ENCODE measurements at regions not wholly inside any gene's neighbourhood (a gene's known extent, or its start where the extent isn't known, plus 50 kb on each side); places are given as distances from the start of the nearest gene placed in this dataset.

DNA sequence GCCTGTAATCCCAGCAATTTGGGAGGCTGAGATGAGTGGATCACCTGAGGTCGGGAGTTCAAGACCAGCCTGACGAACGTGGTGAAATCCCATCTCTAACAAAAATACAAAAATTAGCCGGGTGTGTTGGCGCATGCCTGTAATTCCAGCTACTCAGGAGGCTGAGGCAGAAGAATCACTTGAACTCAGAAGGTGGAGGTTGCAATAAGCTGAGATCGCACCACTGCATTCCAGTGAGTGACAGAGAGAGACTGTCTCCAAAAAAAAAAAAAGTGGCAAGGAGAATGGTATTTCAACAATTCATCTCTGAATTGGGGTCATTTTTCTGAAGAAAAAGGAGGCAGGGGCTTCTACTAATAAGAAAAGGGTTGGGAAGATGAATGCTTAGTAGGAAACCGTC, 111.5 kb upstream of the NHSL1 start:
- DNase-seq, result no peak

DNA sequence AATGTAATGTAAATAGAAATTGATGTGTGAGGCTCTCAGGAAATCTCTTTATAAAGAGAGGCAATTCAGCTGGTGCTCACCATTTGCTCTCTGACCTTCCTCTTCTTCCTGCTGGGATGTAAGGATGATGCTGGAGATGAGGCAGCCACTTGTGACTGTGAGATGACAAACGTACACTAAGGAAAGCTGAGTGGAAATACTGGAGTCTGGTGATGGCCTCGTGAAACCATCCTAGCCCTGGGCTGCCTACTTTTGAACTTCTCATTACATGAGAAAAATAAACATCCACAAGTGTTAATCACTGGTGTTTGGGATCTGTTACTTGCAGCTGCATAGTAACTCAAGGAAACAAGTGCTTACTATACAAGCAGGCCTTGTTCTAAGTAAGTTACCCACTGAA, 114.9 kb upstream of the NHSL1 start:
- no peak for DNase-seq

DNA sequence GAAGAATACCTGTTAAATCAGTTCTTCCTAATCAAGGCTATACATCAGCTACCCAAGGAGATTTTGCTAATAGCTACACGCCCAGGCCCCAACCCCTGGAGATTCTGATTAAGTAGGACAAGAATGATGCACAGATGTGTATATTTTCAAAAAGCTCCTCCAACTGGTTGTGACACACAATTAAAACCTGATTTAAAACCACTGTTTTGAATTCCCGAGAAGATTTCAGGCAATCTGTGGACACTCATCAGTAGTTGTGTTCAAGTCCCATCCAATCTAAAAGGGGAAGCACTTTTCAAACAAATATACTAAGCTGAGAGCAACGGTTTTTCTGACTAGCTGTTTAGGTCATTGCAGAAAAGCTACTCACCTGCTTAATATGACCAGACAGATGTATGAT, 118.9 kb upstream of the NHSL1 start:
- DNase-seq, result no peak

DNA sequence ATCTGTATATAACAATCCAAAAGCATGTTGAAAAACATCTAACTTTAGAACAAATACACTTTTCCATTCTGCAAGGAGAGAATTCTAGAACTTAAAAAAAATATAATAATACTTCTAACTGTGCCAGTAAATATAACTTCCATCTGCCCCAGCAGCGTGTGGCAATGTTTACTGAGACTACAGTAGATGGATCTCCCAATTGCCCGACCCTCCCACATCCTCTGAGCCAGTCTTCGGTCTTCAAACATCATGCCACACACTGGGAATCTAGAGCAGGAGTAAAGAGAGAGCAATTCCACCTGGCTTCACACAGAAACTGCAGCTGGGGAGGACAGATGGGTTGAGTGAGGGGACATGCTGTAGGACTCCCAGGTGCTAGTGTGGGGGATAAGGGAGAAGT, 121.3 kb upstream of the NHSL1 start:
- no peak for DNase-seq

DNA sequence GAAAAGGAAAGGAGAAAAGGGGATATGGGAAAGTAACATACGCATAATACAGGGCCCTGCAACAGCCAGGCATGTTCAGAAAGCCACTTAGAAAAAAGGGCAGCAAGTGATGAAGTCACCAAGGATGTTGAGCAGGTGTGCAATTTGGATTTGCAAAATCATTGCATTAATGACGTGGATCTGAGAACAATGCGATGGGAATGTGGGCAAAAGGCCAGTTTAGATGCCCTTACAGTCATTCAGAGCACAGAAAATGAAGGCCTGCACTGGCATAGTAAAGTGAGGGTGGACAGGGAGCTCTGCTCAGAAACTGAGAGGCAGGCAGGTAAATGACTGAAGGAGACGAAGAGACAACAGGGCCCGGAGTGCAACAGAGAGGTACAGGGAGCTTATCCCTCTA, 123.7 kb upstream of the NHSL1 start:
- DNase-seq, result no peak

DNA sequence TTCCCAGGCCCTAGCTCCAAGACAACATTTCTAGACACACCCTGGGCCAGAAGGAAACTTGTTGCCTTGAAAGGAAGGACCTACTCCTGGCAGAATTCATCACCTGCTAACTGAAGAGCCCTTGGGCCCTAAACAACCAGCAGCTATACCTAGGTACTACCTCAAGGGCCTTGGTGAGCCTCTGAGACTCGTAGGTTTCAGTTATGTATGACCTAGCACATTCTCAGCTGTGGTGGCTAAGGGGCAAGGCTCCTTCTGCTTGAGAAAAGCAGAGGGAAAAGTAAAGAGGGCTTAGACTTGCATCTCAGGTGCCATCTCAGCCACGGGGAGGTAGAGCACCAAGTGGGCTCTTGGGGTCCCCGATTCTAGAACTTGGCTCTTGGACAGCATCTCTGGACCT, 132.3 kb upstream of the NHSL1 start:
- DNase-seq, result no peak

DNA sequence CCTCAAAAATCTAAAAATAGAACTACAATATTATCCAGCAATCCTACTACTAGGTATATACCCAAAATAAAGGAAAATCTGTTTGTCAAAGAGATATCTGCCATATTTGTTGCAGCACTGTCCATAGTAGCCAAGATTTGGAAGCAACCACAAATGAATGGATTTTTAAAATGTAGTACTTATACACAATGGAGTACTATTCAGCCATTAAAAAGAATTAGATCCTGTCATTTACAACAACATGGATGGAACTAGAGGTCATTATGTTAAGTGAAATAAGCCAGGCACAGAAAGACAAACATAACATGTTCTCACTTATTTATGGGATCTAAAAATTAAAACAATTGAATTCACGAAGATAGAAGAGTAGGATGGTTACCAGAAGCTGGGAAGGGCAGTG, 135.7 kb upstream of the CCDC28A start:
- no peak for DNase-seq

DNA sequence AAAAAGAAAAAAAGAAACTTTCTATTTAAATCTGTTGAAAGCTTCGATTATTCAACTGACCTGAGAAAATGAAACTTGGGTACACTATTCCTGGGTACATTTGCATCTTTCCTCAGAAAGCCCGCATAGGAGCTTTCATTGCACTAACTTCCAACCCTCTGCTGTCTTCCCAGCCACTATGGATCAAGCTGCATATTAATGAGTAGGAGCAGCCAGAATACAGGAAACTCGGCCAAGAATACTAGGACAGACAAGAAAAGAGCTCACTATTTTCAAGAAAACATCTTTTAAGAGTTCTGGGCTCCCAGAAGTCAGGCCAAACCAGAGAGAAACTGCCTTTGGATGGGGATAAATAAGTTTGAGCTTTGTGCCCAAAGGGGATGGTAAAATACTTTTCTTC, 135.0 kb upstream of the CCDC28A start:
- DNase-seq, result no peak

DNA sequence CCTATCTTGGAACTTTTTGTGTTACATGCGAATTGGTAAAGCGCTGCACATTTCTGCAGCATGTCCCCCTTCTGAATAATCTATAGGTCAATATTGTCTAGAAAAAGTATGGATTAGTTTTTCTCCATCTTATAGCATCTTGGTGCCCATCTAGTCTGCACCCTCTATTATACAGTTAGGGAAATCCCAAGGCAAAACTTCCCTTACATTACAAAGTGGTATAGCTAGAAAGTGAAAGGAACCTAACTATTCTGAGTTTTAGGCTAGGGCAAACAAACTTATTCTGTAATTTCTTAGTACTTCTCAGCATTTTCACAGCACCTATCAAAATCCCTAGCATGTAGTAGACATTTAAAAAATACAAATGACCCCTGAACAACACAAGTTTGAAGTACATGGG, 133.5 kb upstream of the CCDC28A start:
- DNase-seq, result no peak

DNA sequence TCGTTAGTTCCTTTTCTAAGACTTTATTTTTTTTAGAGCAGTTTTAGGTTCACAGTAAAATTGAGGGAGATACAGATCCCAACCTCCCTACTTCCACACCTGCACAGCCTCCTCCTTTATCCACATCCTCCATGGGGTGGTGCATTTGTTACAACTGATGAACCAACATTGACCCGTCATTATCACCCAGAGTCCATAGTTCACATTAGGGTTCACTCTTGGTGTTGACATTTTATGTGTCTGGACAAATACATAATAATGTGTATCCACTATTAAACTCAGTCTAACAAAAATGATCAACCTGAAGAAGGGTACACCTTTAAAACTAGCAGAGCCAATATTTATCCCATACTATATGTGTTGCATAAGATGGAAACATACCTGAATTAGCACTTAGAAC, 130.4 kb upstream of the CCDC28A start:
- DNase-seq, result no peak

DNA sequence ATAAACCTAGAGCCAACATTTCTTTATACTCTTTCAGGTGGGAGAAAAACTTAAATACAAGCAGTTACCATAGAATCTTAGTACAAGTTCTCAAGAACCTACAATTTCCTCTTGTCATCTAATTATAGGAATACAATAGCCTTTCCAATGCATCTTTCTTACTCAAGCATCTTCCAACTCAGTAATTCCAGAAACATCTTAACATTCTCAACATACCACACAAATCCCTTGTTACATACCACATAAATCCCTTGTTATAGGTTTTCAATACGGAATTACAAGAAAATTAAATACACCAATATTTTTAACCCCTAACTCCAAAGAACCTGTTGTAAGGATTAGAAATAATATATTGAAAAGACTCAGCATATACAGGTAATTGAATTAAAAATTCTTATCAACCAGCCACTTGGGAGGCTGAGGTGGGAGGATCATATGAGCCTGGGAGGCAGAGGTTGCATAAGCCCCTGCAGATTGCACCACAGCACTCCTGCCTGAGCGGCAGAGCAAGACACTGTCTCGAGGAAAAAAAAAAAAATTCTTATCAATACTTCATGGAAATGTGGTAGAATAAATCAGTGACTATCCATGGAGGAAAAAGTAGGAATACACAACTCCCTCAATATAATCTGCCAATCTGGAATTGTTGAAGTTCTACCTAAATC, 127.5 kb upstream of the CCDC28A start:
- DNase-seq, result no peak

DNA sequence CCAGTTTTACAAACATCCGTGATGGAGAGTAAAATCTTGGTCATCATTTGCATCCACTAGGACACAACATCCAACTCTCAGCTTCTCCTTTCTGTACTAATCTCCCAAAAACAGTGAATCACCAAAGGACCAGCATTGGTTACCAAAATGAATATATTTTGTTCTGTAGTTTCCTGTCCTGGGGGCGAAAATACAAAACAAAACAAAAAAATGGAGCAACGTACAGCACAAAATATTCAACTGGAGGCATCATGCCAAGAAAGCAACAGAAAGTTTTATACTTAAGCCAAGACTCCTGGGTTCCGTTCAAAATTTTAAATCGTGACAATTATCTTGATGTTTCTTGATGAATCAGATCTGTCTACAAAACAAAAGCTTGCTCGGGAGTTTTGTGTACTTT, 126.6 kb upstream of the CCDC28A start:
- DNase-seq, result no peak

DNA sequence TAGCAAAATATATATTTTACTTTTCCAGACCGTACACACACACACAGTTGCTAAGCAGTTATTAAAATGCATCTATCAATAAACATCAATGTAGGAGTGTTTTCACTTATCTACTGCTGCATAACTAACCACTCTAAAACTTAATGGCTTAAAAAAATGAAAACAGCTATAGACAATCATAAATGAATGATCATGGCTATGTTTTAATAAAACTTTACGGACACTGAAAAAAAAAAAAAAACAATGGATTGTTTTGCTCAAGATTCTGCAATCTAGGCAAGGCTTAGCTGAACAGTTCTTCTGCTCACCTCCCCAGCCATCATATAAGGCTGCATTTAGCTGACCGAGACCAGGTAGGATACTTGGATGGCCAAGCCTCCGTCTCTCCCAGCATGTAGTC, 125.4 kb upstream of the CCDC28A start:
- DNase-seq, result no peak

DNA sequence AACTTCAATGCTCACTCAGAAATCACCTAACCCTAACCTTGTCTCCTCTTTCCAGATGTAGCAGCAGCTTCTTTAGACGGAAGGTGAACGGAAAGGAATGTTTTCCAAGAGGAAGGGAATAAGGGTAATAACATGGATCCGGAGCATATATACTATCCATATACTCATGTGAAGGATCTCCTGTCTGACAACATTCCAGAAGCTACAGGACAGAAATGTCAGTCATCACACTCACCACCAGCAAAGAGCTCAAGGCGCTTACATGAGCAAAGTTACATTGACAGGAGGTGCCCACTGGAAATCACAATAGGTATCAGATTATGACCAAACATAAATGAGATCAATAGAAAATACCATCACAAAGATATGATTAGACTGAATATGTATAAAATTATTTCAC, 122.1 kb upstream of the CCDC28A start:
- DNase-seq, result no peak

DNA sequence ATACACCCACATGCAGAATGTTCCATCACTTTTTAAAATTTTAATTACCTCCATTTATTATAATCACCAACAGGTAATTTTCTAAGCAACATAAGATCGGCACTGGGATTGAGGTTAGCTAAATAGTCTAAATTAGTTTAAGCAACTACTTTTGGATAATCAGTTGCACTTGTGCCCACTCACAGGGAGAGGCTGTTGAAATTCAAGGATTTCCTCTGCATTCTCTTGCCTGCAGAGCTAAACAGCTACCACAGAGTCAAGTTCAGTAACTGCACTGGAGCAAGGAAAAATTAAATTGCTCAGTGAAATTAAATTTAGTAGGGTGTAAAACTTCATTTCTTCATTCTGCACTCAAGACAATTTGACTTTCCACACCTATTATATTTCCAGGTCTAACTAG, 120.7 kb upstream of the CCDC28A start:
- no peak for DNase-seq

DNA sequence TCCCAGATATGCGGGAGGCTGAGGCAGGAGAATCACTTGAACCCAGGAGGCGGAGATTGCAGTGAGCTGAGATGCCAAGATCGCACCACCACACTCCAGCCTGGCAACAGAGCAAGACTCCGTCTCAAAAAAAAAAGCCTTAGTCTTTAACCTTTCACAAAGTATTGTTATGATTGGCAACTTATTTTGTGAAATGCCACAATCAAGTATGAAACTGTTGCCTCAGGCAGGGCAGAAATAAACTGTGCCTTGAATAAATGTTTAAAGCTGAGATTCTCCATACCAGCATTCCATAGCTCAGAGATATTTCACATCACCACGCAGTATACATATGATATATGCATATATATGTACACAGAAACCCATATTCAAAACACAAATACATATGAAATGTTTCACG, 120.1 kb upstream of the CCDC28A start:
- no peak for DNase-seq

DNA sequence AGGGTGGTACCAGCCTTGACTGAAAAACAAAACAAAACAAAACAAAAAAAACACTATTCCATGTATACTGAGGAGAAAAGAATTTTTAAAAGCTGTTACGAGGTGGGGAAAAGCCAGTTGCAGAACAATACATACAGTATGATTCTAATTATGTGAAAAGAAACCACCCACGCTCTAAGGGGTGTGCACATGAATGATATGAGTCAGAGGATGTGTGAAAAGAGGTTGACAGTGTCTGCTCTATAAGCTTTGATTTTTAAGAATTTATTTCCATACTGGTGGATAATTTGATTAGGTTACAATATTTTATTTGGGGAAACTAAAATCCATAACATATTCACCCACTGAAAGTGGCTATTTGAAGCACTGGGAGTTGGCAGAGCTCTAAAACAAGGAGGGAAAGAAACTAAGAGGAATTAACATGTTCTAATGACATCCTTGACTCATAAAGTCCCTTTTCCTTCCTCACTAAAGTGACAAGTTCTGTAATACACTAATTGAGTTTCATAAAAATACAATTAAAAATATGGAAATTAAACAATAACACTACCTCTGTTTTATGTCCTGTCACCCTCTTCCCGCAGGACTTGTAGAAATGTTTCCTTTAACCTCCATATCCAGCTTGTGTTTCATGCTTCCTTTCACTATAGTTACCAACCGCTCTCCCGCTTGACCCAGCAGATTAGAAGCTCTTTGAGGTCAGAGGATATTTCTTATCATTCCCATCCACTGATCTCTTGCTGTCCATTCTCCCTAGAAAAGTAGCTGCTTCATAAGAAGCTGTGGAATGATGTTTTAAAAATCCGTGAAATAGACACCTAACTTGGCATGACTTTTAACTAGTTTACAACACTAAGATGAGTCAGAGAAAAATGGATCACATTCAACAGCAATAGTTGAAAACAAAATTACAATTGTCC, 118.6 kb upstream of the CCDC28A start:
- no peak for DNase-seq

DNA sequence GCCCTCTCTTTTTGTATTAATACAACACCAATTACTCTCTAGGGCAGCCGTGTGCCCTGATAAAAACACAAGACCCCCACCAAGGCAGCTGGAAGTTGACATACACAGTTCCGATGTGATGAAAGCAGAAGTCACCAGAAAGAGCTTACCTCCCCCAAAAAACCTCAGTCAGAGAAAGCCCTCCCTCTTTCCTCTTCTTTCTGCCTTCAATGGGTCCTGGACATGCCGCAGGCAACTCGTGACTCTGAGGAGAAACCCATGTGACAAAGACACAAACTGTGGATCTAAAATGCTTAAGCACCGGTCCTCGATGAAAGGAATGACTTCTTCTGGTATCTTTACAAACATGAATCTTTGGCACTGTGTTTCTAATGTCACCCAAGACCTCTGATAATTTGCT, 117.7 kb upstream of the CCDC28A start:
- DNase-seq, result no peak

DNA sequence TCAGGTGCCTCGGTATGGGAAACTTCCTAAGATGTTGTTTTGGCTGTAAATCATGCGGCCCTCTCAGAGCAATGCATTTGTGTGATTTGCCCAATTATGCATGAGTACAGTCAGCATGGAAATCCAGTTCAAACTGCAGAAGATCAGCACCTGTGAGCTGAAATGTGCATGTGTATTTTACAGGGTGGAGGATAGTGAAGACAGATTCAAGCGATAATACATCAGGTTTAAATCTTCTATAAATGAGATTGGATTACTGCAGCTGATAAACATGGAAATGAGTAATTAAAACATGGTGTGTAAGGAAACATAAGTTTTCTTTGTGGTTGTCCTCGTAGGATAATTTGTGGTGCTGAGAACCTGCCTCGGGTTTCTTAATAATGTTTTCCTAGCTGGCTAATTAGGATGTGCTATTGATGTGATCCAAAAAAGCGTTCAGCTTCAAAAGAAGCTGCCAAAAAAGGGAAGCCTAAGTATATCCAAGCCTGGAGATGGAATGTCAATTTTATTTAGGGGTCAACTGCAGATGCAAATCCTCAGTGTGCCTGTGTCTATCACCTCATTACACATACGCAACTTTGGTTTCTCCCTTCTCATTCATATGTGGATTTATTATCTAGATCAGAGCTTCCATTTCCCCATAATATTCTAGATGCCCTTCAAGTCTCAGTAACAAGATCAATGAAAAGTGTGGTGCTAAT, 117.1 kb upstream of the CCDC28A start:
- no peak for DNase-seq

DNA sequence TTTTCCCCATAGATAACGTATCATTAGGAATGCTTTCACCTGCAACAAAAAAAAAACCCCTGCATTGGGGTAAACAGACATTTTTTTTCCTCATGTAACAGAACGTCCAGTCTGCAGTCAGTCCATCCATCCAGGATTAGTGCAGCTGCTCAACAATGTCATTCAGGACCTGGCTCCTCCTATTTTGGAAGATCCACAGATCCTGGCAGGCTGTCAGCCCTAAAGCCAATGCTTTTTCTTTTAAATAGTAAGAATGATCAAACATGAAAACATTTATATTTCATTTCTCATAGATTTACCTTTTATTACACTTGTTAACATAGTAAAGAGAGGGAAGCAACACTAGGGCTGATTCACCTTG, 116.5 kb upstream of the CCDC28A start:
- no peak for DNase-seq

DNA sequence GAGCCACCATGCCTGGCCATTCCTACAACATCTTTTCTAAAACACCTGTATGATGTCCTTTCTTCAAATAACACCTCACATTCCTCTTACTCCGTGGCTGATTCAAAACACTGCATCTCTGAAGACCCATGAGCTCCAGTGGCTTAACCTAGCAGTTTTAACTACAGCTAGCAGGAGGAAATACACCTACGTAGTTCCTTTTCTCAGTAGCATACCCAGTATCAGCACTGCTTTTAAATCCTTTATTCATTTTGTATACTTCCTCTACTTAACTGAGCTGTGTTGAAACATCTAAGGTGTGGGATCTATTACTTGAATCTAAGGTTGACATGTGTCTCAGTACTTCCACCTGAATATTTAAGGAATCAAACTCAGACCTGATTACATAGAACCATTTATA, 113.6 kb upstream of the CCDC28A start:
- no peak for DNase-seq

DNA sequence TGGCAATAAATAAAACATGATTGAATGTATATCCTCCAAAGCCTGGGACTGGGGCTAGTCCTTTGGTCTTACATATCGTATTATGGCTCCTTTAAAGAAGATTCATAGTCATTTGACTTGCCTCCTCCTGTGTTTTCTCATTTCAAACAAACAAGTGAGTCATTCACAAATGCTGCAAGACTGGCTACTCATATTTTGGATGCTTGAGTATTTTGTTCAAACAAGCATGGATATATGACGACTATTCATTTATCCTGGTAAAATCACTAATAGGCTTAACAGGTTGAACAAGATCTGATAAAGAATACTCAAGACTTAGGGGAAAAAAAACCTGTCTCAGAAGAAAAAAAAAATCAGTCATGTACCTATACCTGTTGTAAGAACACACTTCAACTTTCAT, 111.1 kb upstream of the CCDC28A start:
- no peak for DNase-seq

DNA sequence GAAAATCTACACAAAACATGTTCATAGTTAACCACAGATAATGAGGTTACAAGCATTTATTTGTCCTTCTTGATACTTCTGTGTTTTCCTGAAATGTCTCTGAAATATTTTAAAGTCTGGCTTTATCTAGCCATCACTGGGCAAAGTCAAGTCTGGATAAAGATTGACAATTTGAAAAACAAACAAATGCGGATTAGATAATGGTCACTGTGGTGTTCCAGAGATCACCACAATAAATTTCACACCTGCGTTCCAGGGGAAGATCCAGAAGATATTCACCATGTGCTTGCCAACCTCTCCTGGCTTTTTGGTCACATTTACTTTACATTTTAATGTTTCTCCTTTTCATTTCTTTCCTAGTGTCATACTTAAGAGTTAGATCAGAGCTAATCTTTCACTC, 109.7 kb upstream of the CCDC28A start:
- DNase-seq, result no peak

DNA sequence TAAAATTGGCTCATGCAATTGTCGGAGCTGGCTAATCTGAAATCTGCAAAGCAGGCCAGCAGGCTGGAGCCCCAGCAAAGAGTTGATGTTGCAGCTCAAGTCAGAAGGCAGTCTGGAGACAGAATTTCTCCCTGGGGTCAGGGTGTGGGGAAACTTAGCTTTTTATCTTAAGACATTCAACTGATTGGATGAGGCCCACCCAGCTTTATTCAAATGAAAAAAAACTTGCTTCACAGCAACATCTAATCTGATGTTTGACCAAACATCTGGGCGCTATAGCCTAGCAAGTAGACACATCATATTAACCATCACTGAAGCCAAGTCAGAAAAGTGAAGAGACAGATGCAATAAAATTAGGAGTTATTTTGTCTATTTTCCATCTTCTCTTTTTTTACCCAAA, 108.8 kb upstream of the CCDC28A start:
- DNase-seq, result no peak

All from activated CD4-positive, alpha-beta T cell treated with anti-CD3 and anti-CD28 coated beads, Interleukin-2, amount 50 U/mL, for 1 hour (primary cell).